ENCODE measurements at regions not wholly inside any gene's neighbourhood (a gene's known extent, or its start where the extent isn't known, plus 50 kb on each side); places are given as distances from the start of the nearest gene placed in this dataset.

GRCh38 chr3:111351334-111351733 lies 190.7 kb upstream of the CD96 start:
- DNase-seq, result no peak
- ATAC-seq (replicated peaks), result peak in 1 of 2 donors; percentile 14
- H3K4me1 Mint-ChIP-seq, result no peaks in the 10 kb centered on the region
- peaks cover 0 to 3% of the 10 kb centered on the region in 2 donors for H3K27me3 Mint-ChIP-seq
- H3K4me3 Mint-ChIP-seq, result no peak overlapping the region
- no peaks in the 10 kb centered on the region for H3K36me3 Mint-ChIP-seq
- H3K9me3 Mint-ChIP-seq, result peaks cover 0 to 9% of the 10 kb centered on the region in 2 donors
- H3K27ac Mint-ChIP-seq, result no peak overlapping the region

DNA sequence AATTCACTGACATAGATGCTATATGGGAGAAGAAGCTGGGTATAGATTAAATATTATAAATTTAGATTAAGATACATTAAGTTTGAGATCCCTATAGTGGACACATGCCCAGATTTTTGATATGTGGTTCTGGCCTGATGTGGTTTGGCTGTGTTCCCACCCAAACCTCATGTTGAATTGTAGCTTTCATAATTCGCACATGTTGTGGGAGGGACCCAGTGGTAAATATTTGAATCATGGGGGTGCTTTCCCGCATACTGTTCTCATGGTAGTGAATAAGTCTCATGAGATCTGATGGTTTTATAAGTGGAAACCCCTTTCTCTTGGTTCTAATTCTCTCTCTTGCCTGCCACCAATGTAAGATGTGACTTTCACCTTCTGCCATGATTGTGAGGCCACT lies 189.4 kb upstream of the CD96 start:
- H3K4me1 Mint-ChIP-seq, result no peaks in the 10 kb centered on the region
- no peak for DNase-seq
- H3K9me3 Mint-ChIP-seq, result peaks cover 0 to 9% of the 10 kb centered on the region in 2 donors
- ATAC-seq (replicated peaks), result peak in 1 of 2 donors; percentile 29
- no peak overlapping the region for H3K4me3 Mint-ChIP-seq
- H3K27ac Mint-ChIP-seq, result no peak overlapping the region
- no peaks in the 10 kb centered on the region for H3K36me3 Mint-ChIP-seq
- no peaks in the 10 kb centered on the region for H3K27me3 Mint-ChIP-seq

DNA sequence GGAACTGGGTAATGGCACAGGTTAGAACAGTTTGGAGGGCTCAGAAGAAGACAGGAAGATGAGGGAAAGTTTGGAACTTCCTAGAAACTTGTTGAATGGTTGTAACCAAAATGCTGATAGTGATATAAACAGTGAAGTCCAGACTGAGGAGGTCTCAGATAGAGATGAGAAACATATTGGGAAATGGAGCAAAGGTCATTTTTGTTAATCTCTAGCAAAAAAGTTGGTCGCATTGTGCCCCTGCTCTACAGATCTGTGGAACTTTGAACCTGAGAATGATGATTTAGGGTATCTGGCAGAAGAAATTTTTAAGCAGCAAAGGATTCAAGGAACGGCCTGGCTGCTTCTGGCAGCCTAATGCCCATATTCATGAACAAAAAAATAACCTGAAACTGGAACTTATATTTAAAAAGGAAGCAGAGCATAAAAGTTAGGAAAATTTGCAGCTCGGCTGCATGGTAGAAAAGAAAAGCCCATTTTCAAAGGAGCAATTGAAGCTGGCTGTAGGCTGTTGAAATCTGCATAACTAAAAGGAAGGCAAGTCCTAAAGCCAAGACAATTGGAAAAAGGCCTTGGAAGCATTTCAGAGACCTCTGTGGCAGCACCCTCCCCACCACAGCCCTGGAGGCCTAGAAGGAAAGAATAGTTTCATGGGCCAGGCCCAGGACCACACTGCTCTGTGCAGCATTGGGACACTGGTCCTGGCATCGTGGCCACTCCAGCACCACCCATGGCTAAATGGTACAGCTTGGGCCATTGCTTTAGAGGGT lies 182.6 kb upstream of the CD96 start:
- H3K9me3 Mint-ChIP-seq, result no peaks in the 10 kb centered on the region
- no peak for DNase-seq
- H3K27ac Mint-ChIP-seq, result no peak overlapping the region
- no peak overlapping the region for H3K4me3 Mint-ChIP-seq
- no peaks in the 10 kb centered on the region for H3K4me1 Mint-ChIP-seq
- H3K36me3 Mint-ChIP-seq, result no peaks in the 10 kb centered on the region
- no peaks in the 10 kb centered on the region for H3K27me3 Mint-ChIP-seq
- no peak for ATAC-seq (replicated peaks)

DNA sequence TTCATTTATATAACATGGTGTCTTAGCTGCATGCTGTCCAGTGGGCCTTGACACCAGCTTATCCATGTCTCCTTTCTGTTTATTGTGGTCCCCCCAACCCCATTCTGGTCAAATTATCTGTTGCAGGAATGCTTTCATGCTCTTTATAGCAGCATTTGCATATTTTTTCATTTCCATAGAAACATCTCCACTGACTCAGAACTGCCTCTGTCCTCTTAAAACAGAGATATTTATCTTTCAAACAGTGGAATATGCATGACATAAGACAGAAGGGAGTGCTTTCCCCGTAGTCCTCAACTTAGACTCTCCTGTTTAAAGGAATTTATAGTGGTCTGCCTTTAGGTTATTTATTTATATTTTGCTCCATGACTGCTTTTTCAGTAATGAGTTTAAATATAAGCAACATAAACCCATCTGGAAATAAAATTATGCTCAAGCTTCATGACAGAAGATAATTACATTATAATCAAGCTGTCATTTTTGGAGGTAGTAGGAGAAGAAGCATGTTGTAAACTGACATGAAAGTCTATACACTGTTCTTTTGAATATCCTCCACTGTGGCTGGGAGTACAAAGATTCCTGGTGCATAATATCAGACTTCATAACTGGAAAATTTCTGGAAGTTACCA lies 179.5 kb upstream of the CD96 start:
- H3K27ac Mint-ChIP-seq, result no peak overlapping the region
- DNase-seq, result no peak
- no peaks in the 10 kb centered on the region for H3K9me3 Mint-ChIP-seq
- no peaks in the 10 kb centered on the region for H3K36me3 Mint-ChIP-seq
- no peak for ATAC-seq (replicated peaks)
- no peaks in the 10 kb centered on the region for H3K27me3 Mint-ChIP-seq
- H3K4me1 Mint-ChIP-seq, result no peaks in the 10 kb centered on the region
- H3K4me3 Mint-ChIP-seq, result no peak overlapping the region

- Mint-ChIP-seq H3K4me1 (no peaks in the 10 kb centered on the region), H3K4me3 (no peak overlapping the region), H3K27ac (no peak overlapping the region), H3K9me3 (peaks cover 5% of the 10 kb centered on the region in 2 donors), H3K36me3 (peaks cover 3 to 4% of the 10 kb centered on the region in 2 donors), H3K27me3 (no peaks in the 10 kb centered on the region)
- no peak for ATAC-seq (replicated peaks)
- DNase-seq, result no peak
These were observed 175.5 kb upstream of the CD96 start for GRCh38 chr3:111366515-111366914.

DNA sequence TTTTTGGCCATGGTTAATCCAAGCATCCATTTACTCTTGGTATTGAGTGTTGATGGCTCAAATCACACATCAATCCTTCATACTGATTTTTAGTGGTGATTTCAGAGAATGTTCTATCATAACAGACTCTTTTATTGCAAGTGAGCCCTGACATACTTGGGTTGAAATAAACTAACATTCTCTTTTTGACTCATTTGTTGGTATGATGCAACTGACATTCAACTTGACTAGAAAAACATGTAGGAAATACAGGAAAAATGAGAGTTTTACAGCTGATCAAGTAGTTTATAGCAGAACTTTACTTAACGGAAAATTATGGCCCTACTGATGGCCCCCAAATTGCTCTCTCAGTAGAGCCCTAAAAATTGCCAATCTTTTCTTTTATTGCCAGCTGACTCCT lies 173.9 kb upstream of the CD96 start:
- Mint-ChIP-seq H3K4me3 (no peak overlapping the region), H3K4me1 (no peaks in the 10 kb centered on the region), H3K9me3 (peaks cover 11 to 12% of the 10 kb centered on the region in 2 donors), H3K36me3 (peaks cover 3 to 4% of the 10 kb centered on the region in 2 donors), H3K27me3 (peaks cover 0 to 4% of the 10 kb centered on the region in 2 donors), H3K27ac (no peak overlapping the region)
- DNase-seq, result no peak
- no peak for ATAC-seq (replicated peaks)

DNA sequence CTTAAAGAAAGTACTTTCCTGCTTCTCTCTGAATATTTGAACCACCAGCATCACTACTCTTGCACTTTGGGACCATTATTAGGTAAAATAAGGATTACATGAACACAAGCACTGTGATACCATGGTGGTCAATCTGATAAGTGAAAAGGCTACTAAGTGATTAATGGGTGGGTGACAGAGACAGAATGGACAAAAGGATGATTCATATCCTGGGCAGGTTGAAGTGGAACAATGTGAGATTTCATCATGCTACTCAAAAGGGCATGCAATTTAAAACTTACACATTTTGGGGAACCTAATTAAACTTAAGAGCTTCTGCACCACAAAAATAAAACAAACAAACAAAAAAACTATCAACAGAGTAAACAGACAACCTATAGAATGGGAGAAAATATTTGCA lies 172.0 kb upstream of the CD96 start:
- DNase-seq, result no peak
- Mint-ChIP-seq H3K4me1 (no peaks in the 10 kb centered on the region), H3K36me3 (peaks cover 3 to 7% of the 10 kb centered on the region in 2 donors), H3K27me3 (peaks cover 0 to 10% of the 10 kb centered on the region in 2 donors), H3K27ac (no peak overlapping the region), H3K4me3 (no peak overlapping the region), H3K9me3 (peaks cover 17 to 23% of the 10 kb centered on the region in 2 donors)
- ATAC-seq (replicated peaks), result no peak

DNA sequence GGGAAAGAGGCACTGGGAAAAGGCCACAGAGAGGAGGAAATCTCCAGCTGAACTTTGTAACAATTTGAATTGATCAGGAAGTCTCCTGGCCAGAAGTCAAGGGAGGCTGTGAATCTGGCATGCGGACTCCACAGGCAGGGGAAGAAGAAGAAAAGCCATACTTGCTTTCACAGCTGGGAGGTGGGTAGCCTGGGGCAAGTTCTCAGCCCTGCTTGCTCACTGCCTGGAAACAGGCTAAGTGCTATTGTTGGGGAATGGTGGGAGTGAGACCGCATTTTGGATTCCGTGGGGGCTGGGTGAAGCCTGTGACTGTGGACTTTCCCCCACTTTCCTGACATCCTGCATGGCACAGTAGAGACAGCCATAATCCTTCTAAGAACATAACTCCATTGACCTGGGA lies 168.8 kb upstream of the CD96 start:
- Mint-ChIP-seq H3K36me3 (peaks cover 3 to 7% of the 10 kb centered on the region in 2 donors), H3K9me3 (peaks cover 23 to 26% of the 10 kb centered on the region in 2 donors), H3K4me1 (no peaks in the 10 kb centered on the region), H3K27me3 (peaks cover 0 to 14% of the 10 kb centered on the region in 2 donors), H3K4me3 (no peak overlapping the region), H3K27ac (no peak overlapping the region)
- DNase-seq, result no peak
- ATAC-seq (replicated peaks), result no peak

DNA sequence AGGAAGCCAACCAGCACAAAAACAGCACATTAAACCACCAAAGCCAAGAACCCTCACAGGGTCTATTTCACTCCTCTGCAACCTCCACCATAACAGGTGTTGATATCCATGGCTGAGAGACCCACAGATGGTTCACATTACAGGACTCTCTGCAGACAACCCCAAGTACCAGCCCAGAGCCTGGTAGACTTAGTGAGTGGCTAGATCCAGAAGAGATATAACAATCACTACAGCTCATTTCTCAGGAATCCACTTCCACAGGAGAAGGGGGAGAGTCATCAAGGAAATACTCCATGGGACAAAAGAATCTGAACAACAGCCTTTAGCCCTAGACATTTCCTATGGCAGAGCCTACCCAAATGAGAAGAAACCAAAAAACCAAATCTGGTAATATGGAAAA lies 168.1 kb upstream of the CD96 start:
- H3K4me3 Mint-ChIP-seq, result no peak overlapping the region
- peaks cover 23 to 28% of the 10 kb centered on the region in 2 donors for H3K9me3 Mint-ChIP-seq
- ATAC-seq (replicated peaks) (no peak), DNase-seq (no peak)
- peaks cover 0 to 14% of the 10 kb centered on the region in 2 donors for H3K27me3 Mint-ChIP-seq
- no peaks in the 10 kb centered on the region for H3K4me1 Mint-ChIP-seq
- H3K36me3 Mint-ChIP-seq, result peaks cover 3 to 7% of the 10 kb centered on the region in 2 donors
- no peak overlapping the region for H3K27ac Mint-ChIP-seq

- Mint-ChIP-seq H3K27ac (no peak overlapping the region), H3K36me3 (no peaks in the 10 kb centered on the region), H3K9me3 (peaks cover 6 to 8% of the 10 kb centered on the region in 2 donors), H3K4me1 (no peaks in the 10 kb centered on the region), H3K4me3 (no peak overlapping the region), H3K27me3 (no peaks in the 10 kb centered on the region)
- ATAC-seq (replicated peaks), result no peak
- no peak for DNase-seq
These were observed 156.0 kb upstream of the CD96 start for GRCh38 chr3:111385971-111386495.

- no peak overlapping the region for H3K27ac Mint-ChIP-seq
- no peaks in the 10 kb centered on the region for H3K27me3 Mint-ChIP-seq
- DNase-seq (no peak), ATAC-seq (replicated peaks) (peak; percentile 47 to 56)
- no peaks in the 10 kb centered on the region for H3K36me3 Mint-ChIP-seq
- H3K4me3 Mint-ChIP-seq, result no peak overlapping the region
- H3K9me3 Mint-ChIP-seq, result peaks cover 7 to 8% of the 10 kb centered on the region in 2 donors
- peaks cover 0 to 4% of the 10 kb centered on the region in 2 donors for H3K4me1 Mint-ChIP-seq
These were observed 149.1 kb upstream of the CD96 start for GRCh38 chr3:111392894-111393398.

GRCh38 chr3:111412656-111413055 lies 129.3 kb upstream of the CD96 start:
- H3K9me3 Mint-ChIP-seq, result peaks cover 2 to 3% of the 10 kb centered on the region in 2 donors
- peaks cover 7 to 10% of the 10 kb centered on the region in 2 donors for H3K27me3 Mint-ChIP-seq
- peak; percentile 16 to 34 for ATAC-seq (replicated peaks)

GRCh38 chr3:111414531-111414930 lies 127.5 kb upstream of the CD96 start:
- peaks cover 4 to 6% of the 10 kb centered on the region in 2 donors for H3K4me1 Mint-ChIP-seq
- peaks cover 2 to 3% of the 10 kb centered on the region in 2 donors for H3K9me3 Mint-ChIP-seq
- no peak overlapping the region for H3K27ac Mint-ChIP-seq
- no peaks in the 10 kb centered on the region for H3K36me3 Mint-ChIP-seq
- no peak for ATAC-seq (replicated peaks)
- DNase-seq, result no peak
- H3K27me3 Mint-ChIP-seq, result peaks cover 6 to 12% of the 10 kb centered on the region in 2 donors
- H3K4me3 Mint-ChIP-seq, result no peak overlapping the region

More at GRCh38 chr3:111412656-111413055, 129.3 kb upstream of the CD96 start:
- H3K36me3 Mint-ChIP-seq, result no peaks in the 10 kb centered on the region
- H3K4me3 Mint-ChIP-seq, result no peak overlapping the region
- no peaks in the 10 kb centered on the region for H3K4me1 Mint-ChIP-seq
- no peak for DNase-seq
- H3K27ac Mint-ChIP-seq, result no peak overlapping the region

DNA sequence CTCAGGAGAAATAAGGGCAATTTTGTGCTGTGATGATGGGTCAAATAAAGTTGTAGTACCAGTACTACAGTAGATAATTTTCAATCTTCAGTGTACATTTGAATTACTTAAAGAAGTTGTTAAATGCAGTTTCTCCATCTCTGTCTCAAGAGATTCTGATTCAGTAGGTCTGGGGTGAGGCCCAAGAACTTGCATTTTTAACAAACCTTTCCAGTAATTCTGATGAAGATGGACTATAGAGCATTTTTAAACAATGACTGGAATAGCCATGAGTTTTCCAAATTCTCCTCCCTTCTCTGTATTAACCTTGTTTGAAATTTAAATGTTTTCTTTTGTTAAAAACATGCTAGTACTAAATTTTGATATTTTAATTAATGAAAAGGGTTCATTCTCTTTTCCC lies 127.0 kb upstream of the CD96 start:
- peaks cover 4 to 6% of the 10 kb centered on the region in 2 donors for H3K4me1 Mint-ChIP-seq

More for the DNA sequence above, 127.0 kb upstream of the CD96 start:
- Mint-ChIP-seq H3K36me3 (no peaks in the 10 kb centered on the region), H3K27me3 (peaks cover 6 to 13% of the 10 kb centered on the region in 2 donors), H3K9me3 (peaks cover 2 to 3% of the 10 kb centered on the region in 2 donors), H3K27ac (no peak overlapping the region), H3K4me3 (no peak overlapping the region)
- DNase-seq, result no peak
- no peak for ATAC-seq (replicated peaks)

Data from stimulated activated naive B cell treated with anti-CD40 and anti-IgM and Interleukin-4, amounts not matched to agents 10 μg/mL and 1 μg/mL and 100 μg/mL, for 72 hours (primary cell).